Activated effector memory CD4-positive, alpha-beta T cell treated with Interleukin-2 at 50 U/mL for 16 hours (primary cell): ENCODE measurements at regions not wholly inside any gene's neighbourhood (a gene's known extent, or its start where the extent isn't known, plus 50 kb on each side); places are given as distances from the start of the nearest gene placed in this dataset.
A peak's percentile ranks its signal among the peaks of the same experiment; 100 is the strongest.
"Not testable (repeated sequence)": the region's sequence is repeated elsewhere in the genome, so short reads cannot be mapped to it uniquely, and the experiment has no call there.

Source experiments
- DNase-seq: peaks from one replicate; pipeline ENCODE4 v3.0.0-alpha.2; 2020

- DNase-seq: no peak
Observed at GRCh38 chr10:4252701-4253100, 467.7 kb upstream of the KLF6 start.

DNA sequence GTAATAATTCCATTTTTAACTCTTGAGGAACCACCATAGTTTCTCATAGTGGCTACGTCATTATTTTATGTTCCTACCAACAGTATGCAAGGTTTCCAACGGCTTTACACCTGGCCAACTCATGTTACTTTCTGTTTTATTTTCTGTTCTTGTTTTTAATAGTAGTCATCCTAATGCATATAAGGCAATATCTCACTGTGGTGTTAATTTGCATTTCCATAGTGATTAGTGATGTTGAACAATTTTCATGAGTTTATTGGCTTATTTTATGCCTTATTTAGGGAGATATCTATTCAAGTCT, 465.5 kb upstream of the KLF6 start:
- no peak for DNase-seq

DNA sequence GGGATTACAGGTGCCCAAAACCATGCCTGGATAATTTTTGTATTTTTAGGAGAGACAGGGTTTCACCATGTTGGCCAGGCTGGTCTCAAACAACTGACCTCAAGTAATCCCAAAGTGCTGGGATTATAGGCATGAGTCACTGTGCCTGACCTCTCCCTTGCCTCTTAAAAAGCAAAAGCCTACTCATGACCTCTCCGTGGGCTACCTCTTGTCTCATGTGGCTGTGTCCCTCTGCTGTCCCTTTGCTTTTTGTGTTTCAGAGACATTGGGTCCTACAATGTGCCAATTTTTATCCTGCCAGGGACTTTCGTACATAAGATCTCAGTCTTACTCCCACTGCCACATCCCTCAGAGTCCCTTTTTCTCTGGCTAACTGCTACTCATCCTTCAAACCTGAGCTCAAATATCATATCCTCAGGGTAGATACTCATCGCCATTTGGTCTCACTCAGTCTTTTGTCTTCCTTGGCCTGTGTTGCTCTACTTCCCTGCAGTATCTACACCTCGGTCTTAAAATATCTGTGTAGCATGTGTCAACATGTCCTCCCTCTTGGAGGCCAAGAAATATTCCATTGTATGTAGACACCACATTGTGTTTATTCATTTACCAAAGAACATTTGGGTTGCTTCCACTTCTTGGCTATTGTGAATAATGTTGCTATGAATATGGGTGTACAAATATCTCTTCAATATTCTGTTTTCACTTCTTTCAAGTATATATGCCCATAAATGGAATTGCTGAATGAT, 465.0 kb upstream of the KLF6 start:
- DNase-seq: no peak

GRCh38 chr10:4247379-4247778, 462.4 kb upstream of the KLF6 start:
- DNase-seq: no peak

GRCh38 chr10:4246881-4247358, 461.9 kb upstream of the KLF6 start:
- DNase-seq: no peak

GRCh38 chr10:4243651-4244050, 458.6 kb upstream of the KLF6 start:
- no peak for DNase-seq

GRCh38 chr10:4243169-4243568, 458.2 kb upstream of the KLF6 start:
- no peak for DNase-seq

DNA sequence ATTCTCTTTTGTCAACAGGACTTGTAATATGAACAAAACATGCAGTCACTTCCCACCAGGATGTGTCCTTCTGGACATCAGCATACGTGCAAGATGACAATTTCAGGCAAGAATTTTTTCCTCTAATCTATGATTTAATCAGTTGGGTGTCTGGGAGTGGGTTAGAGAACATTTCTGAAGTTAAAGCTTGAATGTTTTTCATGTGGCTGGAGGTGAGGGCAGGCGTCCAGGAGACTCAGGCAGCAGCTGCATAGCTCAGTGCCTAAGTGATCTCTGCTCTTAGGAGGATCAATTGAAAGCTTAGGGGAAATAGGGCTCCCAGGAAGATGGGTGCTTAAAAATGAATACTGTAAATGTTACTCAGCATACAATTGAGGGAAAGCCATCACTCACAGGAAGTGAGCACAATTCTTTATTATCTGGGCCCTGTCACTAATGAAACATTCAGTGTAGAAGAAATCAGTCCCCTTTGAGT, 457.6 kb upstream of the KLF6 start:
- no peak for DNase-seq

- DNase-seq: no peak
Observed at GRCh38 chr10:4241724-4242345, 456.8 kb upstream of the KLF6 start.

DNA sequence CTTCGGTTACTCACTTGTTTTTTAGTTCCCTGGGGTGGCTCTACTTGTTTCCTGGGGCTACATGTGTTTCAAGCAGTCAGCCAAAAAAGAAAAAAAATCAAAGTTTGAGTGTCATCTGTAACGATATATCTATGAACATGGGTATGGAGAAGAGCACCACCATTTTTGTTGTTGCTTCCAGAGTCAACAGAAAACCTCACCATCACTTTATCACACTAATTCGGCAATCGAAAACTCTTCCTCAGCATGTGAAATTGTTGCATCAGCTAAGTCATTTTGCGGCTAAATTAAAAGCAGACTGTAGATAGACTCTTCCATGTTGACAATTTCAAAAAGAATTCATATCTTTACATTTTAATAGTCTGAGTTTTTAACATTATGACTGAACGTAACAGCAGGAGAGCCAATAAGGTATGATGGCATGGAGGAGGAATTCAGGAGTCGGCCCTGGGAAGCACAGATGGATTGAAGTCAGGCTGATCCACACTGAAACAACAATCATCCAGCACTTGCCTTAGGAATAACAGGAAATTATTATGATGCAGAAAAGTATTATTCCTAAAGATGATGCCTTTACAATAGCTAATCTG, 455.7 kb upstream of the KLF6 start:
- DNase-seq: no peak

DNA sequence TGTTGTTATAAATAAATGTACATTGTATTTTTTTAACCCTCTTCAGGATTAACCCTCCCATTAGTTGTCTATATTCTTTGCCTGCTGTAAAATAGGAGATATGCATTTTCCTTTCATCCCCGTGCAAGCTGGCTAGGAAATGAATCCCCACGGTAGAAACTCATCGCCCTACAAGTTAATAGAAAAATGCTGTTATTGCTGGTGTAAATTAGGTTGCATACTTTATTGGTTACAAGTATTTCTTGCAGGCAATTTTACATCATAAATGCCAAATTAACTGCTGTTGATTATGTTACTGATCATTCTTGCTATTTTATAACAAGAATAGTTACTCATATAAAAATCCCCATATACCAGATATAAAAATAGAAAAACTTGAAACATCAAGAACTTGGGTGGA, 454.2 kb upstream of the KLF6 start:
- DNase-seq: no peak

GRCh38 chr10:4236905-4237304, 451.9 kb upstream of the KLF6 start:
- DNase-seq: not testable (repeated sequence)

DNA sequence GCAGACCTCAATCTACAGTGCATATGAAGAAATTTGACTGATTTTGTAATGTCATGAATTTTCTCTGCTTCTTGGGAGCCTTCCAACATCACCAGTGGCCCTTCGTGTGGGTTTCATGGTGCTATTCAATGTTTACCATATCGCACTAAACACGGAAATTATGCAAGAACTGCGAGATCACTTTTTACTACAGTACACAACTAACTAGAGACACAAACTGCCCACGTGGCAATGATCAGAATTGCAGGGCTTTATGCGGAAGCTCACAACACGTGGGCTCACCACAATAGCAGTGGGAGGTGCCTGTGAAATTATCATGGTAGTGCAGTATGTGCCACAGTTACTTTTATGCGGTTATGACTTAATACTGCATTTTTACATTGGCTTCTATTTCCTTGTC, 449.7 kb upstream of the KLF6 start:
- peak; percentile 27 for DNase-seq

DNA sequence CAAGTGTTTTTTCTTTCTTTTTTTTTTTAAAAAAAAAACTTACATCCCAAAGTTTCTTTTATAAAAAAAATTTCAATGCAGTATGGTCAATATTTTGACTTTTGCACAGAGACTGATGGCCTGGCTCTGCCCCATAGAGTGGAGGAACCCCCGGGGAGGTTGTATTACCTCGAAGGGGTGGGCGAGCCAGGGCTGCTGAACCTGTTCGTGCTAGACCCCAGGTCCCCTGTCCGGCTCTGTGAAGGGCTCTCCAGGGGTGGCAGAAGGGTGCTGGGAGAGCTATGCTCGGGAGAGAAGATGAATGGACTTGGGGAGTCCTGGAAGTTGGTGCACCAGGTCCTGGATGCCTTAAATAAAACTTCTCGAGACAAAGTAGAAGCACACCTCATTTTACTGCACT, 446.4 kb upstream of the KLF6 start:
- DNase-seq: no peak

DNA sequence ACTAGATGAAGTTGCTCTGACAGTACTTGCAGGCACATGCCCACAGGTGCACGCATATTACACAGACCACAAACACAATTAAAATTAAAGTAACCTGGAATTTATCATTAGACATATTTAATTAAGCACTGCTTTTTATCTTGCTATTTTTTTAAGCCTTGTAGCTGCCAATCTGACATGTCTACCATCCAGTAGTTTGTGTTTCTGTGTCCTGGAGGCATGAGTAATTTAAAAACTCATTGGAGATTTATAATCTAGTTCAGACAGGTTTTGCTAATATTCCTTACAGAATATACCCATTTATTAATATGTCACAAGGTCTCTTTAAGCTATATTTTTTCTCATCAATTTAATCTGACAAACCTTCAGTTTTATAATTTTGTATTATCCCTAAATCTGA, 445.0 kb upstream of the KLF6 start:
- DNase-seq: no peak

GRCh38 chr10:4229106-4229505, 444.1 kb upstream of the KLF6 start:
- DNase-seq: no peak

DNA sequence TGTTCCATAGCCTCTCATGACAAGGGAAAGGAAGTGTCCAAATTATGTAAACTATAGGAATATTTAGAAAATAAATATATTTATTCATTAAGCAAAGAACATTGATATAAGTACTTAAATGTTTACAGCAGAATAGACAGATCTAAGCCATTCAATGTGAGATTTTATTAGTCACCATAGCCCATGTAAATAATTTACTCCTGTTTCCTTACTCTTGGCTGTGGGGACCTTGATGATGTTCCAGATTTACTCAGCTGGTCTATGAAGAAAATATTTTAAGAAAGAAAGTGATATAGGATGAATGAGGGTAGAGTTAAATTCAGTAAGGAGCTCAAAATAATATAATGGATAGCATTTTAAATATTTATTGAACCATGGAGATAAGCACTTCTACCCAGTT, 442.6 kb upstream of the KLF6 start:
- DNase-seq: no peak

GRCh38 chr10:4226941-4227540, 442.0 kb upstream of the KLF6 start:
- no peak for DNase-seq

DNA sequence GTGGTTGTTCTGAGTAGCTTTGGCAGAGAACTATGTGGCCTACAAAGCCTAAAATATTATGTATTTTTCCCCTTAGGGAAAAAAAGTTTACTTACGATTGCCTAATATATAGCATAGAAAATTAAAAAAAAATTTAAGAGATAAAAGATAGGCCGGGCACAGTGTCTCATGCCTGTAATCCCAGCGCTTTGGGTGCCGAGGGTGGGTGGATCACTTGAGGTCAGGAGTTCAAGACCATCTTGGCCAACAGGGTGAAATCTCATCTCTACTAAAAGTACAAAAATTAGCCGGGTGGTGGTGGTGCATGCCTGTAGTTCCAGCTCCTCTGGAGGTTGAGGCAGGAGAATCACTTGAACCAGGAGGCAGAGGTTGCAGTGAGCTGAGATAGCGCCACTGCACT, 439.2 kb upstream of the KLF6 start:
- DNase-seq: no peak

DNA sequence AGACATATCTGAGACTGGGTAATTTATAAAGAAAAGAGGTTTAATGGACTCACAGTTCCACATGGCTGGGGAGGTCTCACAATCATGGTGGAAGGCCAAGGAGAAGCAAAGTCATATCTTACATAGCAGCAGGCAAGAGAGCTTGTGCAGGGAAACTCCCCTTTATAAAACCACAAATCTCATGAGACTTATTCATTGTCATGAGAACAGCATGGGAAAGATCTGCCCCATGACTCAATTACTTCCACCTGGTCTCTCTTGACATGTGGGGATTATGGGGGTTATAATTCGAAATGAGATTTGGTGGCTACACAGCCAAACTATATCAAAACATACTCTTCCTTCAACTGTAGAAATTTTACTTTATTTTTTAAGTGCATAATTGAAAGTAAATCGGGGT, 436.3 kb upstream of the KLF6 start:
- DNase-seq: not testable (repeated sequence)

GRCh38 chr10:4219901-4220300, 434.9 kb upstream of the KLF6 start:
- no peak for DNase-seq

GRCh38 chr10:4217653-4218052, 432.6 kb upstream of the KLF6 start:
- no peak for DNase-seq

DNA sequence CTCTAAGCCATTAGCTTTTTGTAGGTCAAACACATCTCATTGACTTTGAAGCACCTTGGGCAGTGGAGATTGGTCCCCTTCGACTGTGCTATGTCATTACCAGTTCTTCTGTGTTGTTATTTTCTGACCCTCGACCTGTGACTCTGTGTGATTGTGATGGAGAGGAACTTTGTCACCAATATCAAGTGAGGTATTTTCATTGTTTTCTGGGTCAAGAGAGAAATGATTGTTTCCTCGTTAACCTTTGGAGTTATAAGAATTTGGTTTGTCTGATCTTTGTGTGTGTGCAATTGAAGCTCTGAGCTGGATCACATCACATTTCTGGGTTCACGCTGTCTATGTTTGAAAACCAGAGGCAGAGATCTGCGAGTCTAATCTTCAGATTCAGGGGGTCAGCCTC, 432.2 kb upstream of the KLF6 start:
- no peak for DNase-seq

DNA sequence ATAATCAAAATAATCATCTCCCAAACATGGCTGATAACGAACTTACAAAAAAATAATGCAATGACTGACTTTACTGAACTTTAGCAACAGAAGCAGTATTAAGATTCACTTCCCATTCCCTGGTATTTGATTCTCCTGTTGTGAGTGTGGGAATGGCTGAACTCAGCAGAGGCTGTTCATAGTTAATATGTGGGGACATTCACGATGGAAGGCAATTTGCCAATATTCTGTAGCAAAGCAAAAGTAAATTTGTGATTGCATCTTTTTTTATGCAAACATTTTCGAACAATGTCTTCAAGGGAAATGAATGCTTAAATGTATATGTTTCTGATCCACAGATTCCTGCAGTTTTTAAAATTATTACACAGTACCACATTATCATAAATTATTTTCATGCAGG, 431.7 kb upstream of the KLF6 start:
- no peak for DNase-seq
